ENCODE measurements at regions not wholly inside any gene's neighbourhood (a gene's known extent, or its start where the extent isn't known, plus 50 kb on each side); places are given as distances from the start of the nearest gene placed in this dataset.
"Not testable (repeated sequence)": the region's sequence is repeated elsewhere in the genome, so short reads cannot be mapped to it uniquely, and the experiment has no call there.

- not testable (repeated sequence) for TF ChIP-seq SP1 (IDR thresholded peaks at IDR 0.05); CTCF (IDR thresholded peaks at IDR 0.05; ENCODE audit: low read depth, low read length, missing input control); GABPA (IDR thresholded peaks at IDR 0.05 in 1 of 2, conservative IDR thresholded peaks at IDR 0.05 in 1 of 2); EGR1 (IDR thresholded peaks at IDR 0.05; ENCODE audit: low read depth in 2 of 2); RAD21 (IDR thresholded peaks at IDR 0.05); HNF4G (IDR thresholded peaks at IDR 0.05); TAF1 (conservative IDR thresholded peaks at IDR 0.05)
Observed at GRCh38 chr6:27052082-27052730, 195.3 kb upstream of the PRSS16 start.
